PC-3 (cell line): ENCODE measurements at regions not wholly inside any gene's neighbourhood (a gene's known extent, or its start where the extent isn't known, plus 50 kb on each side); places are given as distances from the start of the nearest gene placed in this dataset.

Experiments
- CTCF ChIP-seq: fragments of 300-600 bp; sonication (generic); conservative IDR thresholded peaks from 2 replicates; pipeline ENCODE4 v1.5.1; 2017; ENCODE audit warnings: antibody characterized with exemption, low read depth, mild to moderate bottlenecking, low read length
- EZH2 ChIP-seq: fragments of 300-600 bp; sonication (generic); IDR thresholded peaks from one replicate; pipeline ENCODE4 v1.6.1; 2017; ENCODE audit warnings: antibody characterized with exemption, mild to moderate bottlenecking, low read length; ENCODE audit not compliant: unreplicated experiment
- EZH2phosphoT487 ChIP-seq: fragments of 300-600 bp; sonication (generic); IDR thresholded peaks from 2 replicates; pipeline ENCODE4 v1.6.1; 2018; ENCODE audit warnings: mild to moderate bottlenecking, antibody characterized with exemption, low read length, borderline replicate concordance

- TF ChIP-seq CTCF (no peak), EZH2 (no peak), EZH2phosphoT487 (no peak)
Measured at GRCh38 chr5:51096859-51097258, 286.4 kb upstream of the ISL1 start.
